ENCODE measurements at regions not wholly inside any gene's neighbourhood (a gene's known extent, or its start where the extent isn't known, plus 50 kb on each side); places are given as distances from the start of the nearest gene placed in this dataset.

DNA sequence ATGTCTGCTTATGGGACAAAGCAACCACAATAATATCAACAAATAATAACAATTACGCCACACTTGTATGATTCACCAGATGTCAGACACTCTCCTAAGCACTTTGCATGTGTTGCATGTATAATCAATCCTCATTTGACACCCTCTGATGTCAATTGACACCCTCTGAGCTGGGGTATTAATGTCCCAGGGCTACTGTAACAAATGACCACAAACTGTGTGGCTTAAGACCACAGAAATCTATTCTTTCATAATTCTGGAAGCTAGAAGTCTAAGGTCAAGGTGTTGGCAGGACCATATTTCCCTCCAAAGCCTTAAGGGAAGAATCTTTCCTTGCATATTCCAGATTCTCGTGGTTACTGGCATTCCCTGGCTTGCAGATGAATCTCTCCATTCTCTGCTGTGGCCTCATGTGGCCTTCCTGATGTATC is 112.7 kb downstream of the NPIPB5 start:
- H2AFZ ChIP-seq (ENCODE audit: low read depth): no peak overlapping the region
- no peaks in the 10 kb centered on the region for H3K36me3 ChIP-seq (replicated peaks in 1 of 2; ENCODE audit: control insufficient read depth in 1 of 2, insufficient read depth in 2 of 2, low read length in 1 of 2)
- H3K4me1 ChIP-seq (ENCODE audit: control insufficient read depth in 1 of 2, insufficient read depth in 2 of 2, low read depth in 1 of 2, low read length in 1 of 2): peaks cover 0 to 11% of the 10 kb centered on the region in 2 experiments; a peak in 1 of 4 replicates
- H3K9me3 ChIP-seq: no peaks in the 10 kb centered on the region
- H4K20me1 ChIP-seq (ENCODE audit: insufficient read depth): no peaks in the 10 kb centered on the region
- ChIA-PET CTCF (interaction anchor here (1.7 kb wide), 1 partner anchor 190 kb away, joined by 7 read pairs; the partner anchor contains the start of gene HS3ST2), POLR2A (no interaction called here)
- H3K27ac ChIP-seq (ENCODE audit: low read depth in 2 of 2, low read length in 1 of 2): no peak overlapping the region
- no peaks in the 10 kb centered on the region for H3F3A ChIP-seq (replicated peaks; ENCODE audit: insufficient read depth)
- no peaks in the 10 kb centered on the region for H3K9me2 ChIP-seq
- H3K9ac ChIP-seq: no peak overlapping the region
- WGBS (ENCODE audit: low lambda C conversion rate): 30% methylated on average over 2 of the region's 2 CpGs
- H3K4me2 ChIP-seq: no peak overlapping the region
- H3K4me3 ChIP-seq (ENCODE audit: low read depth in 2 of 2, low read length in 1 of 2): no peak overlapping the region
- DNase-seq: no peak
- TF ChIP-seq, protein P1, sequence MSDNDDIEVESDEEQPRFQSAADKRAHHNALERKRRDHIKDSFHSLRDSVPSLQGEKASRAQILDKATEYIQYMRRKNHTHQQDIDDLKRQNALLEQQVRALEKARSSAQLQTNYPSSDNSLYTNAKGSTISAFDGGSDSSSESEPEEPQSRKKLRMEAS (IDR thresholded peaks at IDR 0.05; ENCODE audit: low read depth): no peak
- TF ChIP-seq FOXJ3 (CRISPR knock-in tag; IDR thresholded peaks at IDR 0.05): no peak
- TF ChIP-seq ELF1 (IDR thresholded peaks at IDR 0.05): no peak
- no peak for TF ChIP-seq MXI1 (IDR thresholded peaks at IDR 0.05; ENCODE audit: low read depth, low read length)
- no peaks in the 10 kb centered on the region for H3K79me2 ChIP-seq (ENCODE audit: insufficient read depth)
- H3K27me3 ChIP-seq (ENCODE audit: insufficient read depth): 0 out of 2 replicates have a peak, but pooled peaks cover 5% of the 10 kb centered on the region

DNA sequence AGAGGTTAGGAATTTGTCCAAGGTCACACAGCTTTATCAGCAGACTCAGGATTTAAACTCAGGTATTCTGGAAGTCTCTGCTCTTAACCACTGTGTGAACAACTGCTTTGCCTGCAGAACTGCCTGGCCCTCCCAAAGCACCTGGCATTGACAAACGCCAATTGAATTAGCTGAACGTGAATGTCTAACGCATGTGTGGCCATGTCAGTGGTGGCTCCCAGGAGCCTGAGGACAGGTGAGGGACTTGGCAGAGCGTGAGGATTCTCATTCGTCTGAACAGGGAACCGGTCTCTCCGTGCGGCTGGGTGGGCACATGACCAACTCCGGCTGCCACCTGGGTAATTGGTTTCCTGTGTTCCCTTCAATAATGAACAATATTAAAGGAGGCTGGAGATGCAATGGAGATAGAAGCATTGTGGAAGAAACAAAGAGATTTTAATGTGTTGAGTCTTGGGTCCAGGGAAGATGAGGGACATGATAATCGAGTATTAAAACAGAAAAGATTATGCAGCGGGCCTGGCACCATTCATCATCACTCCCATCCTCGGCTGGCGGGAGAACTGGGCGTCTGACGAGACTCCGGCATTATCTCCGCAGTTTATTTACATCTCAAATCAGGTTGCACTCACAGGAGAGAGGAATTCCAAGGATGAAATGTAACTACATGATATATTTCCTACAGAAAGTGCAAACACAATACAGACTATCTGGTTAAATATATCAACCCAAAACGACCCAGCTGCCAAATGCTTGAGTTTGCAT is 113.5 kb downstream of the NPIPB5 start:
- POLR2A ChIA-PET: no interaction called here
- Histone ChIP-seq H3K36me3 (replicated peaks in 1 of 2; ENCODE audit: control insufficient read depth in 1 of 2, insufficient read depth in 2 of 2, low read length in 1 of 2) (no peaks in the 10 kb centered on the region), H3K27me3 (ENCODE audit: insufficient read depth) (0 out of 2 replicates have a peak, but pooled peaks cover 5% of the 10 kb centered on the region)

DNA sequence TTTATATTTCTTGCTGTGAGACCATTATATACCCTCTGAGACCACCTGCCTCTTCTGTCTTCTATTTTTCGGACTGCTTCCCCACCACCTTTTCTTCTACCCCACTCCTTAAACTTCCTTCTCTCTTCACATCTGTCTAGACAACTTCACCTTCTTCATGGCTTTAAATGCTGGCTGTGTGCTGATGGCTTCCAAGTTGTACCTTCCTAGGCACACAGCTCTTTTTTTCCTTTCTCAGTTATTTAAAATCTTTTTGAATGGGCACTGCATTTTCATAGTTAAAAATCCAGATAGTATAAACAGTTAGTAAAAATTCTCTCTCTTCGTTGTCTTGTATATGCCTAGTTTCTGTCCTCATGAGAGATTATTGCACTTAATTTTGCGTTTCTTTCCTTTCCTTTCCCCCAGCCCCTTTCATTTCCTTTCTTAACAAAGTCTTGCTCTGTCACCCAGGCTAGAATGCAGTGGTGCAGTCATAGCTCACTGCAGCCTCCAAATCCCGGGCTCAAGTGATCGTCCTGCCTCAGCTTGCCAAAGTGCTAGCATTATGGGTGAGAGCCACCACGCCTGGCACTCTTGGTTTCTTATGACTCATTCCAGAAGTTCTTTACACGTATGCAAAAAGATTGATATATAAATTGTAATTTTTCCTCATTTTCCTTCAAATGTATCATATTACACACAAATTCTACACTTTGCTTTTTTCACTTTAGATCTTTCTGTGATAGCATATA is 114.3 kb downstream of the NPIPB5 start:
- 38% methylated on average over 7 of the region's 7 CpGs for WGBS (ENCODE audit: low lambda C conversion rate)
- no peak overlapping the region for H3K4me3 ChIP-seq (ENCODE audit: low read depth in 2 of 2, low read length in 1 of 2)
- H3K36me3 ChIP-seq (replicated peaks in 1 of 2; ENCODE audit: control insufficient read depth in 1 of 2, insufficient read depth in 2 of 2, low read length in 1 of 2): no peaks in the 10 kb centered on the region
- peaks cover 0 to 11% of the 10 kb centered on the region in 2 experiments; a peak in 1 of 4 replicates for H3K4me1 ChIP-seq (ENCODE audit: control insufficient read depth in 1 of 2, insufficient read depth in 2 of 2, low read depth in 1 of 2, low read length in 1 of 2)
- CTCF ChIA-PET: interaction anchor here (1.4 to 2.1 kb wide), 3 partner anchors 9 to 189 kb away, joined by 5 to 8 read pairs (median 7); partner anchors contain the start of gene HS3ST2
- H3K9me3 ChIP-seq: no peaks in the 10 kb centered on the region
- no peaks in the 10 kb centered on the region for H4K20me1 ChIP-seq (ENCODE audit: insufficient read depth)
- DNase-seq: no peak
- no peak overlapping the region for H3K4me2 ChIP-seq
- no peaks in the 10 kb centered on the region for H3F3A ChIP-seq (replicated peaks; ENCODE audit: insufficient read depth)
- H3K79me2 ChIP-seq (ENCODE audit: insufficient read depth): no peaks in the 10 kb centered on the region
- no peaks in the 10 kb centered on the region for H3K9me2 ChIP-seq
- no peak overlapping the region for H3K27ac ChIP-seq (ENCODE audit: low read depth in 2 of 2, low read length in 1 of 2)
- POLR2A ChIA-PET: no interaction called here
- no peak overlapping the region for H2AFZ ChIP-seq (ENCODE audit: low read depth)
- H3K9ac ChIP-seq: no peak overlapping the region
- H3K27me3 ChIP-seq (ENCODE audit: insufficient read depth): 0 out of 2 replicates have a peak, but pooled peaks cover 5% of the 10 kb centered on the region
- TF ChIP-seq ELF1 (IDR thresholded peaks at IDR 0.05): no peak
- no peak for TF ChIP-seq SIN3A (IDR thresholded peaks at IDR 0.05; ENCODE audit: borderline replicate concordance, low read depth, low read length)
- TF ChIP-seq EZH2phosphoT487 (IDR thresholded peaks at IDR 0.05; ENCODE audit: borderline replicate concordance, low read depth): no peak
- TF ChIP-seq RXRA (IDR thresholded peaks at IDR 0.05; ENCODE audit: borderline replicate concordance, low read depth): no peak
- no peak for TF ChIP-seq MXI1 (IDR thresholded peaks at IDR 0.05; ENCODE audit: low read depth, low read length)
- TF ChIP-seq NFIC (IDR thresholded peaks at IDR 0.05; ENCODE audit: borderline replicate concordance): no peak
- no peak for TF ChIP-seq FOXM1 (IDR thresholded peaks at IDR 0.05; ENCODE audit: low read depth)
- TF ChIP-seq, protein P2, sequence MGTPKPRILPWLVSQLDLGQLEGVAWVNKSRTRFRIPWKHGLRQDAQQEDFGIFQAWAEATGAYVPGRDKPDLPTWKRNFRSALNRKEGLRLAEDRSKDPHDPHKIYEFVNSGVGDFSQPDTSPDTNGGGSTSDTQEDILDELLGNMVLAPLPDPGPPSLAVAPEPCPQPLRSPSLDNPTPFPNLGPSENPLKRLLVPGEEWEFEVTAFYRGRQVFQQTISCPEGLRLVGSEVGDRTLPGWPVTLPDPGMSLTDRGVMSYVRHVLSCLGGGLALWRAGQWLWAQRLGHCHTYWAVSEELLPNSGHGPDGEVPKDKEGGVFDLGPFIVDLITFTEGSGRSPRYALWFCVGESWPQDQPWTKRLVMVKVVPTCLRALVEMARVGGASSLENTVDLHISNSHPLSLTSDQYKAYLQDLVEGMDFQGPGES (IDR thresholded peaks at IDR 0.05; ENCODE audit: low read depth, low read length): no peak
- no peak for TF ChIP-seq GATA2 (CRISPR knock-in tag; IDR thresholded peaks at IDR 0.05)

More for the DNA sequence above, 113.5 kb downstream of the NPIPB5 start:
- Histone ChIP-seq H3K27ac (ENCODE audit: low read depth in 2 of 2, low read length in 1 of 2) (no peak overlapping the region), H3K4me3 (ENCODE audit: low read depth in 2 of 2, low read length in 1 of 2) (no peak overlapping the region), H3K4me2 (no peak overlapping the region), H3K9ac (no peak overlapping the region), H3K79me2 (ENCODE audit: insufficient read depth) (no peaks in the 10 kb centered on the region), H3F3A (replicated peaks; ENCODE audit: insufficient read depth) (no peaks in the 10 kb centered on the region), H3K9me2 (no peaks in the 10 kb centered on the region), H3K9me3 (no peaks in the 10 kb centered on the region), H3K4me1 (ENCODE audit: control insufficient read depth in 1 of 2, insufficient read depth in 2 of 2, low read depth in 1 of 2, low read length in 1 of 2) (peaks cover 0 to 11% of the 10 kb centered on the region in 2 experiments; a peak in 1 of 4 replicates), H2AFZ (ENCODE audit: low read depth) (no peak overlapping the region), H4K20me1 (ENCODE audit: insufficient read depth) (no peaks in the 10 kb centered on the region)
- TF ChIP-seq MXI1 (IDR thresholded peaks at IDR 0.05; ENCODE audit: low read depth, low read length) (peak; percentile 35; the same call in 1 of the 2 replicates), RCOR1 (IDR thresholded peaks at IDR 0.05; ENCODE audit: low read length) (peak; percentile 86; the same call in 1 of the 2 replicates), GATA2 (CRISPR knock-in tag; IDR thresholded peaks at IDR 0.05) (peak; percentile 94), FOSL2 (IDR thresholded peaks at IDR 0.05; ENCODE audit: borderline replicate concordance, low read depth) (no peak), MEF2A (IDR thresholded peaks at IDR 0.05; ENCODE audit: borderline replicate concordance, low read depth) (no peak), FOXJ3 (CRISPR knock-in tag; IDR thresholded peaks at IDR 0.05) (peak; percentile 75; the same call in 1 of the 2 replicates), EP300 (IDR thresholded peaks at IDR 0.05; ENCODE audit: borderline replicate concordance in 1 of 2, low read depth in 1 of 2, low read length in 1 of 2) (peak in 1 of 2 experiments; percentile 65; a peak in 2 of 4 replicates), CHD2 (IDR thresholded peaks at IDR 0.05; ENCODE audit: low read length, partially characterized antibody) (peak; percentile 10)
- CTCF ChIA-PET: interaction anchor here (1.4 to 1.7 kb wide), 2 partner anchors 9 to 190 kb away, joined by 5 to 7 read pairs; partner anchors contain the start of gene HS3ST2
- WGBS (ENCODE audit: low lambda C conversion rate): 13% methylated on average over 18 of the region's 18 CpGs
- peak; percentile 62 for DNase-seq

Measured in SK-N-SH (cell line).